HCT116 (cell line): ENCODE measurements at regions not wholly inside any gene's neighbourhood (a gene's known extent, or its start where the extent isn't known, plus 50 kb on each side); places are given as distances from the start of the nearest gene placed in this dataset.

Source experiments
- ATAC-seq: fragments of 200-7000 bp; cut with Tn5 transposase; 2 replicates; pipeline ENCODE4 v1.9.1; 2020; ENCODE audit warnings: mild to moderate bottlenecking, moderate library complexity
- BruUV-seq: library from RNA; stranded (reverse); fragments of 400-500 nt; replicated peaks from 2 replicates; lab custom pipeline; 2021; lab: Mats Ljungman, UMichigan
- CTCF ChIA-PET: fragments of 300-600 bp; sonication (Branson Sonifier 250); formaldehyde crosslinking; loops from one replicate; lab custom pipeline; 2021; ENCODE audit warnings: antibody characterized with exemption; lab: Charles Lee
- POLR2A ChIA-PET: fragments of 300-600, 350-600 bp; sonication (Branson Sonifier 250); formaldehyde crosslinking; loops from one replicate; lab custom pipeline; 2021; ENCODE audit warnings: antibody characterized with exemption; lab: Charles Lee
- RAD21 ChIA-PET, 2 experiments: fragments of 300-600 bp; sonication (Branson Sonifier 250); formaldehyde crosslinking; loops; one replicate each; lab custom pipeline; 2023; ENCODE audit warnings: low total read pairs in 2 of 2; ENCODE audit not compliant: uncharacterized antibody in 2 of 2, unreplicated experiment in 2 of 2, low non-redundant PET in 1 of 2; lab: Charles Lee
- DNase-seq: peaks from one replicate; pipeline ENCODE4 v3.0.0-alpha.2; 2010; ENCODE audit warnings: low read depth, low spot score
- H2AFZ ChIP-seq: fragments of 200-600 bp; shearing (Covaris generic), sonication (generic); 2 replicates; pipeline ENCODE4 v1.6.1; 2017; ENCODE audit warnings: low read depth, mixed run types, mixed read lengths, antibody characterized with exemption, low read length; ENCODE audit not compliant: poor library complexity, severe bottlenecking
- H3K27ac ChIP-seq: 2 replicates; pipeline ENCODE4 v1.5.1; 2012; ENCODE audit warnings: low read depth, low read length
- H3K27me3 ChIP-seq: fragments of 200-600 bp; sonication (generic); 2 replicates; pipeline ENCODE4 v1.6.1; 2016; ENCODE audit warnings: mixed run types, low read length, mixed read lengths; ENCODE audit not compliant: insufficient read depth
- H3K36me3 ChIP-seq, 2 experiments: fragments of 200-500 bp in 1 of 2; fragments of 200-600 bp in 1 of 2; sonication (Bioruptor generic) in 1 of 2; sonication (generic) in 1 of 2; 2 replicates each; pipeline versions ENCODE4 v1.5.1 to v1.6.1; 2014 to 2016; ENCODE audit warnings: low read length in 2 of 2, inconsistent platforms in 1 of 2, mixed read lengths in 1 of 2, mixed run types in 1 of 2; ENCODE audit not compliant: insufficient read depth in 2 of 2, control insufficient read depth in 1 of 2
- H3K4me1 ChIP-seq, 2 experiments: fragments of 200-600 bp in 1 of 2; sonication (generic) in 1 of 2; 2 replicates each; pipeline versions ENCODE4 v1.5.1 to v1.6.1; 2012 to 2017; ENCODE audit warnings: low read length in 2 of 2, inconsistent platforms in 1 of 2, mild to moderate bottlenecking in 1 of 2, mixed read lengths in 1 of 2, mixed run types in 1 of 2, moderate library complexity in 1 of 2; ENCODE audit not compliant: insufficient read depth in 2 of 2, control insufficient read depth in 1 of 2
- H3K4me2 ChIP-seq: fragments of 200-600 bp; sonication (generic); 2 replicates; pipeline ENCODE4 v1.6.1; 2017; ENCODE audit warnings: mixed run types, low read length, mixed read lengths
- H3K4me3 ChIP-seq, 2 experiments: fragments of 200-600 bp in 1 of 2; sonication (generic) in 1 of 2; replicated peaks in 1 of 2; 2 replicates each; pipeline ENCODE4 v1.5.1; 2011 to 2016; ENCODE audit warnings: low read length in 2 of 2, control low read depth in 1 of 2, low read depth in 1 of 2, mild to moderate bottlenecking in 1 of 2, mixed read lengths in 1 of 2, mixed run types in 1 of 2
- H3K79me2 ChIP-seq: fragments of 200-600 bp; sonication (generic); 2 replicates; pipeline ENCODE4 v1.6.1; 2017; ENCODE audit warnings: mild to moderate bottlenecking, mixed run types, low read length, moderate library complexity, mixed read lengths; ENCODE audit not compliant: insufficient read depth
- H3K9ac ChIP-seq: fragments of 200-600 bp; sonication (generic); 2 replicates; pipeline ENCODE4 v1.6.1; 2016; ENCODE audit warnings: low read length, mixed read lengths
- H3K9me2 ChIP-seq: fragments of 200-600 bp; sonication (generic), shearing (Covaris generic); 2 replicates; pipeline ENCODE4 v1.6.1; 2017; ENCODE audit warnings: mixed run types, mild to moderate bottlenecking, moderate library complexity; ENCODE audit not compliant: insufficient read depth
- H3K9me3 ChIP-seq, 2 experiments: fragments of 200-500 bp in 1 of 2; fragments of 200-600 bp in 1 of 2; sonication (Bioruptor generic) in 1 of 2; sonication (generic) in 1 of 2; 2 replicates each; pipeline ENCODE4 v1.6.1; 2014 to 2017; ENCODE audit warnings: low read length in 2 of 2, mixed read lengths in 2 of 2, inconsistent platforms in 1 of 2, low read depth in 1 of 2, mild to moderate bottlenecking in 1 of 2, mixed run types in 1 of 2, moderate library complexity in 1 of 2; ENCODE audit not compliant: control insufficient read depth in 1 of 2, insufficient read depth in 1 of 2
- H4K20me1 ChIP-seq: fragments of 200-600 bp; sonication (generic), shearing (Covaris generic); 2 replicates; pipeline ENCODE4 v1.6.1; 2017; ENCODE audit warnings: mixed run types, mild to moderate bottlenecking, moderate library complexity; ENCODE audit not compliant: insufficient read depth
- ATF3 ChIP-seq: IDR thresholded peaks from 2 replicates; pipeline ENCODE4 v1.6.1; 2012
- CBX3 ChIP-seq: IDR thresholded peaks from 2 replicates; pipeline ENCODE4 v1.6.1; 2012; ENCODE audit warnings: low read depth
- CTCF ChIP-seq, 3 experiments: fragments of 200-600 bp in 1 of 3; sonication (generic) in 1 of 3; IDR thresholded peaks in 2 of 3; conservative IDR thresholded peaks in 1 of 3; 2 replicates each; pipeline ENCODE4 v1.5.1; 2012 to 2017; ENCODE audit warnings: low read depth in 2 of 3, low read length in 2 of 3, antibody characterized with exemption in 1 of 3, borderline replicate concordance in 1 of 3, control low read depth in 1 of 3, mild to moderate bottlenecking in 1 of 3, mixed read lengths in 1 of 3, mixed run types in 1 of 3, moderate library complexity in 1 of 3; ENCODE audit not compliant: insufficient read depth in 1 of 3
- EZH2phosphoT487 ChIP-seq: fragments of 200-600 bp; IDR thresholded peaks from 2 replicates; pipeline ENCODE4 v1.6.1; 2018; ENCODE audit warnings: antibody characterized with exemption, borderline replicate concordance
- FOSL1 ChIP-seq: IDR thresholded peaks from 2 replicates; pipeline ENCODE4 v1.6.1; 2012; ENCODE audit warnings: low read depth
- JUND ChIP-seq: IDR thresholded peaks from 2 replicates; pipeline ENCODE4 v1.6.1; 2012
- MAX ChIP-seq: IDR thresholded peaks from 2 replicates; pipeline ENCODE4 v1.6.1; 2012
- POLR2AphosphoS5 ChIP-seq: IDR thresholded peaks from 2 replicates; pipeline ENCODE4 v1.6.1; 2011; ENCODE audit warnings: mild to moderate bottlenecking, low read depth, low read length, moderate library complexity
- RAD21 ChIP-seq: IDR thresholded peaks from 2 replicates; pipeline ENCODE4 v1.6.1; 2012; ENCODE audit warnings: low read depth, mild to moderate bottlenecking
- SP1 ChIP-seq: IDR thresholded peaks from 2 replicates; pipeline ENCODE4 v1.6.1; 2012; ENCODE audit warnings: low read depth
- SRF ChIP-seq: IDR thresholded peaks from 2 replicates; pipeline ENCODE4 v1.6.1; 2012; ENCODE audit warnings: low read depth
- TCF7L2 ChIP-seq: IDR thresholded peaks from 2 replicates; pipeline ENCODE4 v1.7.0; 2011; ENCODE audit warnings: borderline replicate concordance, inconsistent platforms; ENCODE audit not compliant: insufficient read depth, insufficient read length; ENCODE audit errors: extremely low read depth
- YY1 ChIP-seq: IDR thresholded peaks from 2 replicates; pipeline ENCODE4 v1.6.1; 2011; ENCODE audit warnings: low read length, low read depth, moderate library complexity, mild to moderate bottlenecking; ENCODE audit not compliant: insufficient replicate concordance; ENCODE audit errors: extremely low read depth
- ZFX ChIP-seq: fragments of 450-650 bp; IDR thresholded peaks from 2 replicates; pipeline ENCODE4 v1.6.1; 2017
- intact Hi-C: fragments of 100-400 bp; cut with micrococcal nuclease; formaldehyde crosslinking; loops from 2 replicates; pipeline ENCODE4 v1.10.0; 2022

GRCh38 chr4:158043971-158044618 is 128.7 kb downstream of the GASK1B start:
- ChIA-PET RAD21 (no interaction called here), CTCF (no interaction called here), POLR2A (no interaction called here)
- H3K27me3 ChIP-seq, result no peaks in the 10 kb centered on the region
- H2AFZ ChIP-seq, result no peak overlapping the region
- H4K20me1 ChIP-seq, result no peaks in the 10 kb centered on the region
- H3K4me3 ChIP-seq, result no peak overlapping the region
- no peak overlapping the region for H3K4me2 ChIP-seq
- no peak overlapping the region for H3K27ac ChIP-seq
- no peak overlapping the region for H3K9ac ChIP-seq
- no peaks in the 10 kb centered on the region for H3K9me3 ChIP-seq
- no peak for DNase-seq
- ATAC-seq, result no peak
- TF ChIP-seq EZH2phosphoT487 (no peak), FOSL1 (no peak), SP1 (no peak)
- H3K36me3 ChIP-seq, result no peaks in the 10 kb centered on the region
- H3K9me2 ChIP-seq, result no peaks in the 10 kb centered on the region; the same call in 1 of the 2 replicates
- H3K79me2 ChIP-seq, result no peaks in the 10 kb centered on the region
- no TSS peak for BruUV-seq
- intact Hi-C loops, result no loop called here
- no peaks in the 10 kb centered on the region for H3K4me1 ChIP-seq

- no peak overlapping the region for H3K4me2 ChIP-seq
- ChIA-PET POLR2A (no interaction called here), CTCF (no interaction called here), RAD21 (no interaction called here)
- ATAC-seq, result no peak
- no peak for DNase-seq
- no peaks in the 10 kb centered on the region for H3K4me1 ChIP-seq
- no peak for TF ChIP-seq ATF3
- no peak for TF ChIP-seq MAX
- TF ChIP-seq JUND, result no peak
- TF ChIP-seq ZFX, result no peak
- no peak for TF ChIP-seq CBX3
- TF ChIP-seq RAD21, result no peak
- TF ChIP-seq SRF, result no peak
- no peak for TF ChIP-seq YY1
- TF ChIP-seq SP1, result no peak
- TF ChIP-seq POLR2AphosphoS5, result no peak
- TF ChIP-seq TCF7L2, result no peak
- TF ChIP-seq CTCF (IDR thresholded peaks at IDR 0.05 in 2 of 3, conservative IDR thresholded peaks at IDR 0.05 in 1 of 3; ENCODE audit: borderline replicate concordance in 1 of 3, insufficient read depth in 1 of 3, low read depth in 2 of 3, low read length in 2 of 3), result no peak
- H3K4me3 ChIP-seq, result no peak overlapping the region
- intact Hi-C loops, result no loop called here
- no peaks in the 10 kb centered on the region; the same call in 1 of the 2 replicates for H3K9me2 ChIP-seq
- no peaks in the 10 kb centered on the region for H3K79me2 ChIP-seq
- no TSS peak for BruUV-seq
- H3K9ac ChIP-seq, result no peak overlapping the region
- H3K27me3 ChIP-seq, result no peaks in the 10 kb centered on the region
- H4K20me1 ChIP-seq, result no peaks in the 10 kb centered on the region
- H2AFZ ChIP-seq, result no peak overlapping the region
- H3K27ac ChIP-seq, result no peak overlapping the region
- H3K36me3 ChIP-seq, result no peaks in the 10 kb centered on the region
- no peaks in the 10 kb centered on the region for H3K9me3 ChIP-seq
Measured at GRCh38 chr4:158042591-158043030, 130.2 kb downstream of the GASK1B start.
